ENCODE measurements at regions not wholly inside any gene's neighbourhood (a gene's known extent, or its start where the extent isn't known, plus 50 kb on each side); places are given as distances from the start of the nearest gene placed in this dataset.

DNA sequence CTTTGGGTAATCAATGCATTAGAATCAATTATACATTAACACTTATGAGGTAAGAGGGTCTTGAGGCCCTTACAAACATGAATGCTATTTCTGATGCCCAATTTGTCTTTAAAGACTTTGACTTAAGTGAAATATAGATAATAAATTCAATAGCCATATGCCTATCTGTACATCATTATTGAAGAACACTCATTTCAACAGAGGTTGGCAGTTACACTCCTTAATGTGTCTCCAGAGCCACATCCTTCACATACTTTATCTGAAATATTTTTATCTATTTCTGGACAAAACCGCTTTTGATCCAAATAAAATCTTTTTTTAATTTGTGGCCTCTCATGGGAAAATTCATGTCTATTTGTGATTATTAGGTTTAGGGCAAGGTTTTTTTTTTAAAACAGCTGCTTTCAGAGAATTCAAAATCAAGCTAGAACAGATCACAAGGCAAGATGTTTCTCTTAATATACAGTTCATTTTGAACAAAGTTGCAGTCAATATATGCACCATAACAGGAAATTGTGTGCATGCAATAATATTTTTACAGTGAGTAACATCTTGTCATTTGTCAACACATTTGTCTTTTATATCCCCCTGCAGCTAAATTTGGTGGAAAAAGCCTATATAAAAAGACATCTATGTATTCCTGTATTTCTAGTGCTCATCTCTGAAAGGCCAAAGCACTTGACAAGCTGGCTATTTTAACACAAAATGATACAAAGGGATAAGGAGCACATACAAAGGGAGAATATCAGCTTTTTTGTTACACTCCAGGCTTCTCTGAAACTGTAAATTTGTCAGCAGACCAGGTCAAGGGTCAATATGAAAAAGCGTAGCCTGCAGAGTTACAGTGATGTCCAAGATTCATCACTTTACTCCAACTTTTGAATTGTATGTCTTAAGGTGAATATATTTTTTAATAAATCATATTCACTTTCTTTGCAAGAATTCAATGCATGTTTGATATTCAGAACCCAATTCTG lies 146.2 kb upstream of the DPH6 start:
- no peak for TF ChIP-seq ZNF274 (IDR thresholded peaks at IDR 0.05; ENCODE audit: low read length)
- TF ChIP-seq ZNF274 (tag by site-specific recombination; IDR thresholded peaks at IDR 0.05; ENCODE audit: borderline replicate concordance), result no peak
- TF ChIP-seq, protein P1, sequence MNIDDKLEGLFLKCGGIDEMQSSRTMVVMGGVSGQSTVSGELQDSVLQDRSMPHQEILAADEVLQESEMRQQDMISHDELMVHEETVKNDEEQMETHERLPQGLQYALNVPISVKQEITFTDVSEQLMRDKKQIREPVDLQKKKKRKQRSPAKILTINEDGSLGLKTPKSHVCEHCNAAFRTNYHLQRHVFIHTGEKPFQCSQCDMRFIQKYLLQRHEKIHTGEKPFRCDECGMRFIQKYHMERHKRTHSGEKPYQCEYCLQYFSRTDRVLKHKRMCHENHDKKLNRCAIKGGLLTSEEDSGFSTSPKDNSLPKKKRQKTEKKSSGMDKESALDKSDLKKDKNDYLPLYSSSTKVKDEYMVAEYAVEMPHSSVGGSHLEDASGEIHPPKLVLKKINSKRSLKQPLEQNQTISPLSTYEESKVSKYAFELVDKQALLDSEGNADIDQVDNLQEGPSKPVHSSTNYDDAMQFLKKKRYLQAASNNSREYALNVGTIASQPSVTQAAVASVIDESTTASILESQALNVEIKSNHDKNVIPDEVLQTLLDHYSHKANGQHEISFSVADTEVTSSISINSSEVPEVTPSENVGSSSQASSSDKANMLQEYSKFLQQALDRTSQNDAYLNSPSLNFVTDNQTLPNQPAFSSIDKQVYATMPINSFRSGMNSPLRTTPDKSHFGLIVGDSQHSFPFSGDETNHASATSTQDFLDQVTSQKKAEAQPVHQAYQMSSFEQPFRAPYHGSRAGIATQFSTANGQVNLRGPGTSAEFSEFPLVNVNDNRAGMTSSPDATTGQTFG (tag by site-specific recombination; IDR thresholded peaks at IDR 0.05; ENCODE audit: borderline replicate concordance), result no peak
- TF ChIP-seq ZNF423 (tag by site-specific recombination; IDR thresholded peaks at IDR 0.05), result no peak
- TF ChIP-seq ZSCAN23 (tag by site-specific recombination; IDR thresholded peaks at IDR 0.05), result no peak
- TF ChIP-seq GLIS2 (tag by site-specific recombination; IDR thresholded peaks at IDR 0.05), result no peak
- TF ChIP-seq YY1 (tag by site-specific recombination; IDR thresholded peaks at IDR 0.05), result no peak
- TF ChIP-seq, protein P2, sequence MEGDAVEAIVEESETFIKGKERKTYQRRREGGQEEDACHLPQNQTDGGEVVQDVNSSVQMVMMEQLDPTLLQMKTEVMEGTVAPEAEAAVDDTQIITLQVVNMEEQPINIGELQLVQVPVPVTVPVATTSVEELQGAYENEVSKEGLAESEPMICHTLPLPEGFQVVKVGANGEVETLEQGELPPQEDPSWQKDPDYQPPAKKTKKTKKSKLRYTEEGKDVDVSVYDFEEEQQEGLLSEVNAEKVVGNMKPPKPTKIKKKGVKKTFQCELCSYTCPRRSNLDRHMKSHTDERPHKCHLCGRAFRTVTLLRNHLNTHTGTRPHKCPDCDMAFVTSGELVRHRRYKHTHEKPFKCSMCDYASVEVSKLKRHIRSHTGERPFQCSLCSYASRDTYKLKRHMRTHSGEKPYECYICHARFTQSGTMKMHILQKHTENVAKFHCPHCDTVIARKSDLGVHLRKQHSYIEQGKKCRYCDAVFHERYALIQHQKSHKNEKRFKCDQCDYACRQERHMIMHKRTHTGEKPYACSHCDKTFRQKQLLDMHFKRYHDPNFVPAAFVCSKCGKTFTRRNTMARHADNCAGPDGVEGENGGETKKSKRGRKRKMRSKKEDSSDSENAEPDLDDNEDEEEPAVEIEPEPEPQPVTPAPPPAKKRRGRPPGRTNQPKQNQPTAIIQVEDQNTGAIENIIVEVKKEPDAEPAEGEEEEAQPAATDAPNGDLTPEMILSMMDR (tag by site-specific recombination; IDR thresholded peaks at IDR 0.05), result no peak
- no peak for TF ChIP-seq ZNF514 (tag by site-specific recombination; IDR thresholded peaks at IDR 0.05)
- no peak for TF ChIP-seq ZNF114 (tag by site-specific recombination; IDR thresholded peaks at IDR 0.05)
- no peak for TF ChIP-seq ZNF670 (tag by site-specific recombination; IDR thresholded peaks at IDR 0.05; ENCODE audit: low read depth)
- TF ChIP-seq, protein P3, sequence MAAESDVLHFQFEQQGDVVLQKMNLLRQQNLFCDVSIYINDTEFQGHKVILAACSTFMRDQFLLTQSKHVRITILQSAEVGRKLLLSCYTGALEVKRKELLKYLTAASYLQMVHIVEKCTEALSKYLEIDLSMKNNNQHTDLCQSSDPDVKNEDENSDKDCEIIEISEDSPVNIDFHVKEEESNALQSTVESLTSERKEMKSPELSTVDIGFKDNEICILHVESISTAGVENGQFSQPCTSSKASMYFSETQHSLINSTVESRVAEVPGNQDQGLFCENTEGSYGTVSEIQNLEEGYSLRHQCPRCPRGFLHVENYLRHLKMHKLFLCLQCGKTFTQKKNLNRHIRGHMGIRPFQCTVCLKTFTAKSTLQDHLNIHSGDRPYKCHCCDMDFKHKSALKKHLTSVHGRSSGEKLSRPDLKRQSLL (tag by site-specific recombination; IDR thresholded peaks at IDR 0.05), result no peak

Measured in HEK293 (cell line).